COLO829 (cell line): ENCODE measurements at regions not wholly inside any gene's neighbourhood (a gene's known extent, or its start where the extent isn't known, plus 50 kb on each side); places are given as distances from the start of the nearest gene placed in this dataset.
"Not testable (repeated sequence)": the region's sequence is repeated elsewhere in the genome, so short reads cannot be mapped to it uniquely, and the experiment has no call there.

ENCODE experiments used
- DNase-seq: peaks from one replicate; pipeline ENCODE4 v3.0.0; 2012; ENCODE audit warnings: low spot score

- no peak for DNase-seq
Observed at GRCh38 chr13:31385540-31385939, 185.8 kb downstream of the B3GLCT start.

- no peak for DNase-seq
Observed at GRCh38 chr13:31394506-31394905, 194.7 kb downstream of the B3GLCT start.

- no peak for DNase-seq
Observed at GRCh38 chr13:31395090-31395489, 195.3 kb downstream of the B3GLCT start.

- DNase-seq, result no peak
Observed at GRCh38 chr13:31399690-31400089, 199.9 kb downstream of the B3GLCT start.

GRCh38 chr13:31403711-31404110, 203.9 kb downstream of the B3GLCT start:
- not testable (repeated sequence) for DNase-seq

- DNase-seq, result no peak
Observed at GRCh38 chr13:31408927-31409326, 209.2 kb downstream of the B3GLCT start.

- DNase-seq, result no peak
Observed at GRCh38 chr13:31409678-31410356, 210.0 kb downstream of the B3GLCT start.

GRCh38 chr13:31413516-31413915, 213.7 kb downstream of the B3GLCT start:
- DNase-seq, result no peak

- DNase-seq, result no peak
Observed at GRCh38 chr13:31416066-31416465, 216.3 kb downstream of the B3GLCT start.

GRCh38 chr13:31418186-31418585, 218.4 kb downstream of the B3GLCT start:
- DNase-seq, result no peak

GRCh38 chr13:31421756-31422155, 222.0 kb downstream of the B3GLCT start:
- DNase-seq, result no peak

- DNase-seq, result peak; percentile 86
Observed at GRCh38 chr13:31424130-31424729, 224.5 kb downstream of the B3GLCT start.

GRCh38 chr13:31426395-31426794, 226.6 kb downstream of the B3GLCT start:
- no peak for DNase-seq

GRCh38 chr13:31427151-31428100, 227.7 kb downstream of the B3GLCT start:
- DNase-seq, result no peak

- peak; percentile 28 for DNase-seq
Observed at GRCh38 chr13:31431722-31432137, 232.0 kb downstream of the B3GLCT start.

- DNase-seq, result no peak
Observed at GRCh38 chr13:31433207-31433606, 233.4 kb downstream of the B3GLCT start.

GRCh38 chr13:31433746-31434145, 234.0 kb downstream of the B3GLCT start:
- peak; percentile 18 for DNase-seq

GRCh38 chr13:31434613-31435012, 234.8 kb downstream of the B3GLCT start:
- no peak for DNase-seq

GRCh38 chr13:31435536-31435935, 235.8 kb downstream of the B3GLCT start:
- no peak for DNase-seq

GRCh38 chr13:31436478-31436877, 236.7 kb downstream of the B3GLCT start:
- no peak for DNase-seq

GRCh38 chr13:31437975-31438374, 238.2 kb downstream of the B3GLCT start:
- peak; percentile 6 for DNase-seq

- DNase-seq, result no peak
Observed at GRCh38 chr13:31440132-31440531, 240.4 kb downstream of the B3GLCT start.
